Dermis blood vessel endothelial cell (primary cell): ENCODE measurements at regions not wholly inside any gene's neighbourhood (a gene's known extent, or its start where the extent isn't known, plus 50 kb on each side); places are given as distances from the start of the nearest gene placed in this dataset.

ENCODE experiments used
- DNase-seq: peaks from one replicate; pipeline ENCODE4 v3.0.0; 2010

DNA sequence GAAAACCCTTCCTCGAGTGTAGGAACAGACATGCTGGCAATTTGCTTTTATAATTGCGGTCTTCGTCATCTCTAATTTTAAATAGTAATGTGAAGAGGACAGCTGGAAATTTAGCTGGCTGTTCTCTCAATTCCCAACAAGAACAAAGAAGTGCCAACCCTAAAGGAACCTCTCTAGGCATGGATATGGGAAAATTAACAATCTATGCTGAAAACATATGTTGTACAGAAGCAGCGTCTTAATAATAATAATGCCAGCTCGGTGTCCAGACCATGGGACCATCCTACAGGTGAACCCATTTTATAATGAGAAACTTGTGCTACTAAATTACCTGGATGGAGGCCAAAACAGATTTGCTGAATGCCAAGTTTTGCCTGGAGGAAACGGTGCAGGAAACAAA is 641.4 kb upstream of the MGMT start:
- no peak for DNase-seq

DNA sequence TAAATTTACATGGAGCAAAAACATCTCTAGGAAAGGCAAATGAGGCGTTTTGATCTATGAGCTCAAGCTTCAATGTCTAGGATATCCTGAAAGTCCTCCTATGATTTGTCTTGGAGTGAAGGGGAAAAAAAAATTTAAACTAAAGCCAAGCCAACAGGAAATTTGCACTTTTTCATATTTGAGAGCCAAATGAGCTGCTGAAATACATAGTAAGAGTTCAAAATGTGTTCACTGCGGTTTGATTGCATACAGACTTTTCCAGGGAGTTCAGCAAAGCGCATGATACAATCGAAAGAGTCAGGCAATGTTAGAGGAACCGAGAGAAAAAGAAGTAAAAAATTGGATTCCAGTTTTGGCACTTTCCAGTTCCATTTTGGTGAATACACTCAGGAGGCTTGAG is 633.4 kb upstream of the MGMT start:
- no peak for DNase-seq

DNA sequence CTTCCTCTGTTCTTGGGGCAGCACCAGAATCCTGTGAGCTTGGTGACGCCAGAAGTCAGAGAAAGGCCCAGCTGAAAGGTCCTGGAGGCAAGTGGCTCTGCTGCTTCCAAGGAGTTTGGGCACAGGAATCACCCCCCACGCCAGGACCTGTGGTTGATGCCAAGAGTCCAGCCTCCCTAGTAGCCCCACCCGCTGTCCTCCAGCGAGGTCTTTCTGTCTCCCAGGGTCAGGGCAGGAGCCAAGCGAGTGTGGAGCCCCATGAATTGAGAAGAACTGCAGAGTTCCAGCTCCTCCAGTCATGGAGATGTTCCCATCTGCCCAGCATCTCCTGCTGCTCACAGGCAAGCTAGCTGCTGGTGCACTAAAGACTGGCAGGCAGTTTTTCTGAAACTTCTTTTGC is 631.7 kb upstream of the MGMT start:
- no peak for DNase-seq

DNA sequence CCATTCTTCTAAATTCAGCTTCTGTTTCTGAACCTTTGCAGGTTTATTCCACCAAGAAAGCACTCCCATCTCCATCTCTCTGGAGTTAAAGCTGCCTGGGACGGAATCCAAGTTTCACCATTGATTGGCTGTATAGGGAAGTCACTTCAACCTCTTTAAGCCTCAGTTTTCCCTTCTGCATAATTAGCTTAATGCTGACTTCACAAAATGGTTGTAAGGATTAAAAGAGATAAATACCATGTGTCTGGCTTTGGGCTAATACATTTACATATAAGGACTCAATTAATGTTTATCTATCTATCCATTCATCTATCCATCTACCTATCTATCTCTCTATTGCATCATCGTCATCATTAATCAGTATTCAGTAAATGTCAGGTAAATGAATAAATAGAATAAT is 629.6 kb upstream of the MGMT start:
- no peak for DNase-seq

DNA sequence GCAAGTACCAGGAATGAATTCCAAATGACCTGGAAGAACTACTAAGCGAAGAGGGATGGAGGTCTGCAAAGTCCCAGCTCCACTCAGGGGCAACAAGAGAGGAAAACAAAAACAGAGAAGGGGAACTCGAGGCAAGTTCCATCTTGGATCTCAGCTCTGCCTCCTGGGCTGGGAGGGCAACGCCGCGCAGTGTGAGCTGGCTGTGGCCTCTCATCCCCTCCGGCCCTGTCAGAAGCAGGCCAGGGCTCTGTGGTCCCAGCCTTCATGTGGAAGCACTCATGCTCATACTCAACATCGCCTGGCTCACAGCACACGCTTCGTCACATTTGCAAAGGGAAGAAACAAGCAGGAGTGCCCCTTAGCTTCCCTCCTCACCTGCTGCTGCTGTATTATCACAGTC is 627.9 kb upstream of the MGMT start:
- DNase-seq: no peak

DNA sequence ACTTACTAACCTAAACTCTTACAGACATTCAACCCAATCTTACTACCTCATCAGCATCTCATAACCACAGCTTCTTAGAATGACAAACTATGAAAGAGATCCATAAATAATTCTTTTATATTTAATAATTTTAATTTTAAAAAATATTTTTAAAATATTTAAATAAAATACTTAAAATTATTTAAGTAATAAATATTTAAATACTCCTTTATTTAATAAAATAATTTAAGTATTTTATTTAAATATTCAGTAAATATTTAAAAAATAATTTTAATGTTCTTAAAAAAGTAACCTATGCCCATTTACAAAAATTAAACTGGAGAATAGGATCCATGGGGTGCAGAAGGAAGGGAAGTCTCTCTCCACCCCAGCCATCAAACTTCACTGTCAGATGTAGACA is 627.3 kb upstream of the MGMT start:
- no peak for DNase-seq

DNA sequence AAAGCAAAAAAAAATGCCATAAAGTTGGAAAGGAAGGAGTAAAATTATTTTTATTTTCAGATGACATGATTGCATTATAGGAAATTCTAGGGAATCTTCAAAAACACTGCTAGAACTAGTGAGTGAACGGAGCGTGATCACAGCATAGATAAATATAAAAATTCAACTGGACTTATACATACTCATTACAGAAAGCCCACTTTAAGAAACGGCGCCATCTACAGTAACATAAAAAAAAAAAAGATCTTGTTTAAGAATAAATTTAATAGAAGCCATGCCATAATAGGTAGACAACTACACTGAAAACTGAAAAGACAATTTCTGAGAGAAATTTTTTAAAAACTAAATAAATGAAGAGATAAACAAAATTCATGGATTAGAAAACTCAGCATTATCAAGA is 623.1 kb upstream of the MGMT start:
- DNase-seq: no peak

DNA sequence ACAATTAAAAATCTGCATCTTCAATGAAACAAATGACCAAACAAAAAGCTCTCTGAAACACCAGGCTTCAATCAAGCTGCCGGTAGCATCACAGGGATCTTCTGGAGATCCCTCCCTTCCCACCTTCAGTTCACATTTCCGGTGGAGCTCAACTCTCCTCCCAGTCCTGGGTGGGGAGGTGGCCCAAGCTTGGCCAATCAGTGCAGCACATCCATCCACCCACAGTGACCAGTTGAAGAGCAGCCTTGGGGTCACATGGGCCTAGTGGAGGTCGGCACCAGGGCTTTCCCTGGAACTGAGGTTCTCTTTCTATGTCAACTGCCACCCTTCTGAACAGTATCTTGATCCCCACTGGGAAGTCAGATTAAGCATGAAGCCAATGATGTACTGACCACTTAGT is 620.1 kb upstream of the MGMT start:
- DNase-seq: no peak

DNA sequence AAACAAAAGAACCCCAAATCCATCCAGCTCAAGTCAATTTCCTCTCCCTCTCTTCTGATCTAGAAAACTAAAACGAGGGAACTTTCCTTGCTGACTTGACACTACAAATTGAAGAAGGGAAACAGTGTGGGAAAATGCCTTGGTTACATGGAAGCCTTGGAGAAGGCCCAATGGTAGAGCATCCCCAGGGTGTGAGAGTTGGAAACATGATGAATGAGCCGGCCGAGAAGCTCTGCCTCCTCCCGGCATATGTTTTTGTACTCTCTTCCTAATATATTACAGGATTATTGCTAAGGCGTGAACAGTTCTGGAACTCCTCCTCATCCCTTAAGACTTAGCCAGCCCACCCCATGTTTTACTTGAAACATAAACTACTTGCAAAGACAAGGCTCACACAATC is 618.2 kb upstream of the MGMT start:
- DNase-seq: no peak

DNA sequence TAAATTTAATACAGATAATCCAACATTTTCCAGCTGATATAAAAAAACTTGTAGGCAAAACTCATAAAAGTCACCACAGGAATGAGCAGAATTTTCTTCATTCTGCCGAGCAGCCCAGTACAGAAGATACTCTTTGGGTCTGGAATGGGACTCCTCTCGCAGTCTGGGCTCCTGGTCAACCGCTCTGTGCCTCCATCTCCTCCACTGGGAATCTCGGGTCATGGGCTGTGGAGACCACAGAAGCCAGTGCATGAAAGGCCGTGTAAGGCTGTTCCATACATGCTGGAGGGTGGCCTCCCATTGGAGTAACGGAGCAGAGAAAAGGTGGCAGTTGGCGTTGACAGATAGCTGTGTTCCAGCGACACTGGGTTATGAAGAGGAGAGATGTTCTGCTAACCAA is 616.4 kb upstream of the MGMT start:
- no peak for DNase-seq

DNA sequence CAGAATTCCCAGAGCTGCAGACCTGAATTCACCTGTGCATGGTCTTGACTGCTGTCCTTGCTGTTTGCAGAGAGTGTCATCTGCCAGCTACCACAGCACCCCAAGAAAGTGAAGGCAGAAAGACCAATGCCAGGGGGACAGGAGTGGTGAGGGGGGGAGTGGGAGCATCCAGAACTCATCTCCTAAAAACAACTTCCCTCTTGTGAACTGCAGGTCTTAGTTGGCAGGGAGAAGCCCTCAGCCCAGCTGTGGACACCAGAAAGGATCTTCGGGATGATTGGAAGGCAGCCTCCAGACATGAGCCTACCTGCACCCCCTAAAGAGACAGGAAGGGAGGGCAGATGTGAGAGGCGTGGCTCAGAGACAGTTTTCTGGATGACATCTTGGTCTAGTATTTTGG is 615.8 kb upstream of the MGMT start:
- no peak for DNase-seq

DNA sequence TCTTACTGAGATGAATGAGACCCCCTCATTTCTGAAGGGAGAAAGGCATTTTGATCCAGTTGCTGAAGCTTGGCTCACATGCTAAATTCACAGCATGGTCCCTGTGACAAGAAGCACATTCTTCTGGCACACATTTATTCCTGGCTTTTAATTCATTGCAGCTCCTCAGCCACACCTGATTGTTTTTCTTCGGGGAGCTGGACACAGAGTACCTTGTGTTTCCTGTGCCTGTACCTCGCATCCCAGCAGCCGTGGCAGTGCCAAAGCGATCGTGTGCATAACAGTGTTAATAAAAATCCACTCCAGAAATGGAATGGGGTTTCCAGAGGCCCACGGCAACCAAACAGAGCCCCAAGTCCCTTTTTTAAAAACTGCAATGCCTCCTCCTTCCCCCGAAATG is 615.3 kb upstream of the MGMT start:
- no peak for DNase-seq

DNA sequence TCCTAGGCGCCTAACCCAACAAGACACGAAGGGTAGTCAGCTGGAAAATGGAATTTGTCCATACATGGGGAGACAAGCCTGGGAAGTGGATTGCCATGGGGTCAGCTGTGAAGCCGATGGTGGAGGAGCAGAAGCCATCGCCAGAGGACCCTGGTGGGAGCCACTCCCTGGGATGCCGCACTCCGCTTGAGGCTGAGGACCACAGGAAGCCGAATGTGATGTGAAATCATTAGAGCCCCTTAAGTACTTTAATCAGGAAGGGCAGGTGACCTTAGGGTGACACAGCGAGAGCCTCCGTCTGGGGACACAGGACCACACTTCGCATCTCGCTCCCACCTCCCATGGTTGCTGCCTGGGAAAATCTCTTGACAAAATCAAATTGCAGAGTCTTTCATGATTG is 614.6 kb upstream of the MGMT start:
- DNase-seq: no peak

DNA sequence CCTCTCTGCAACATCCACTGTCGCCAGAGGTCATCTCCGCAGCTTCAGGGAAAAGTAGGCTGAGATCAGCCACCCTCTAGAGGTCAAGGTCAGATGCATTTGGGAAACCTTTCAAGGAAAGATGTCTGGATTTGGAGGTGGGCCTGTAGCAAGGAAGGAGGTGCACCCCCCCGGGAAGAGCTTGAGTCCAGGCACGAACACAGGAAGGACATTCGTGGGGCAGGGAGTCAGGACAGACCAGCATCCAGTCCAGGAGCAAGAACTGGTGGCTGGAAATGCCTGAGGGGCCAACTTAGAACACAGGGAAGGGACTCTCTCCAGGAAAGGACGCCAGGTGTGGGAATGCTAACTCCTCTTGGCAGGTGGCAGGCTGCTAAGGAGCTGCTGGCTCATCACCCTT is 614.1 kb upstream of the MGMT start:
- no peak for DNase-seq

DNA sequence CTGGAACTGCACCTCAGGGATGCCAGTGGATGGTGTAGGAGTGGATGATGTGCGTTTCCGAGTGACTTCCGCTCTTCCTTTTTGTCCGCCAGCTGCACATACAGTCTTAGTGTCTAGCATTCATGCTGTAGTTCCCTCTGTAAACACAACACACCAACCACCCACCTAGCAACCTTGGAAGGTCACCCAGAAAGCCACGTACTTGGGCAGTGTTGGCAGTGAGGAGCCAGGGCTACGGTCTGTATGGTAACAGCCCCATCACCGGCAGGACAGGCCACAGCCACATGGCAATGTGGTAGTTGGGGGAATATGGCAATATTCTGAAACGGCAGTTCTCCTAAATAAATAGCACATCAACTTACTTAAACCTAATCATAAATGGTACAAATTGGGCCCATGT is 613.5 kb upstream of the MGMT start:
- no peak for DNase-seq

DNA sequence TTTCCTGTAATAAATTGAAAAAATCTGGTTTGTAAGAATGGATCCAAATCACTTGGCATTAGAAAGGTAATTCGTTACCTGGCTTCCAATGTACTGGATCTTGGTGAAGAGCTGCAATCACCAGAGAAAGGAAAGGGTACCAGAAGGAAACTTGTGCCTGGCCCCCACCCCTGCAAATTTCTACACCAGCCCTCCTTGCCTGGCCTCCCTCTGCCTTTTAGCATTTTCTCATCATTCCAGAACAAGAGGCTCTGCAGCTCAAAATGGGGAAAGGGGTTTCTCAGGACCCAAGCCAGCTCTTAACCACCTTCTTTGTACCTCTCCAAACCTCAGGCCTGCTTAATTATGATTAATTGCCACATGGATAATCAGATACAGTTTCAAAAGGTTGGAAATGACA is 612.8 kb upstream of the MGMT start:
- DNase-seq: no peak

DNA sequence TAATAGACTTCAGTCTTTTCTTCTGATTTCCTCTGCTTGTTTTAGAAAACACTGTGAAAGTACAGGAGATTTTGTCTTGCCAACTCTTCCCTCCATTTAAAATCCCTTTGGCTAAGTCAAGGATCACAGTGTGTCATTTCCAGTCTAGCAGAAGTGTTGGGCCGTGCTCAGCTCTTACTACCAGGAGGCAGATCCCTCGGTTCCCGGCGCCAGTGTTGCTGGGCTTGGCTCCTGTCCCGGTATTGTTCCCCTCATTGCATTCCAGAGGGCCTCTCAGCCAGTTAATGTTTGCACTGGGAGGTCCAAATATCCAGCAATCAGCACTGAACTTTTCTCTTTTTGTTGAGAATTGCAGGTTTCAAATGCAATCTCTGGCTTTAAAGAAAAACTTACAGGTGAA is 612.1 kb upstream of the MGMT start:
- peak; percentile 60 for DNase-seq

DNA sequence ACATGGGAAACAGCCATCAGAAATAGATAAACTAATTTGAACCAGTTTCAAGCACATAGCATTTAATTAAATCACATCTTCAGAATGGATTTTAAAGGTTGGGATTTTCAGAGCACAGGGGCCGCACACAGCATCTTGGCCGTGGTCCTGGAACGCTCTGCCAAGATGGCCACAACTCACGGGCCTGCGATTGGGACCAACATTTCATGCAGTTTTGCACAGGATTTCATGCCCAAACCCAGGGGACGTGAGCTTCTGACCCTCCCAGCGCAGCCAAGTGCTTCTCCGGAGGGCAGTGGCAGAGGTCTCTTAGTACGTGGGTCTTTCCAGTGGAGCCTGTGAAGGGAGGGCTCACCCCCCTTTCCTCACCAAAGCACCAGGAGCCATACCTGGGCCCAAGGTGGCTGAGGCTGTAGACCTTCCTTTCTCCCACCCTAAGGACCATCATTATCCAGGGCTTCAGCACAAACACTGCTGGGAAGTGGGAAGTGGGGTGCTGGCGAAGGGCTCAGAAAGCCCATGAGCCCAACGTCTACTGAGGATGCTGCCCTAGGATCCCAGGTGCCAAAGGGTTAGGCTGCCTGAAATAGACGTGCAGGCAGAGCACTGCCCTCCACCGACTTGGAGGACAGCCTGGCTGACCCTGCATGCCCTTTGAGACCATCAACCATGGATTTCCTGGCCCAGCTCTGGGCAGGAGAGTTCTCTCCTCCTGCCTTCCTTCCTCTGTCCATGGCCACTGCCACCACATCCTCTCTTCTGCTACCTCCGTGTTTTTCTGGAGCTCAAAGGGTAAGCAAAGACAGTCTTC is 611.2 kb upstream of the MGMT start:
- no peak for DNase-seq

DNA sequence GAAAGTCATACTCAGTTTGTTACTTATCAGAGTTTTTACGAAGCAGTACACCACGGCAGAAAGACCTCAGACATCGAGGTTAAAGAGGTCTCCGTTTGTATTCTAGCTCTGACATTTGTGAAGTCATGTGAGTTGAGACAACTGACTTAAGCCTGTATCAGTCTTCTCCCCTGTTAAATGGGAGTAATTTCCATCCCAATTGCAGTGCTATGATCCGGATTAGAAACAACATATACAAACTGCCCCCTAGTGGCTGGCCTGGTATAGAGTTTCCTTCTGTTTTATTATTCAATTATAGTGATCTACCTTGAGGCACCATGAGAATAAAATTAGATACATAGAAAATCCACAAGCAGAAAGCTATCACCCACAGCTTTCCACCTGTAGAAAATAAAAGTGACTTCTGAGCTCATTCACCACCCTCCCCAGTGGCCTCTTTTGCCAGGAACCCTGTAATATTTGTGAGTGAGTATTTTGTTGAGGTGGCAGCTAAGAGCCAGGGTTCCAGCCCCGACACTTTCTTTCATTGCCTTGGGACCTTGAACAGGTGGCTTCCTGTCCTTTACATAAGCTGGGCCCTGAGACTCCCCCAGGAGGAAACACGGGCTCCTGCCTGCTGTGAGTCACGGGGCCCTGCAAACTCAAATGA is 607.2 kb upstream of the MGMT start:
- DNase-seq: peak; percentile 54

DNA sequence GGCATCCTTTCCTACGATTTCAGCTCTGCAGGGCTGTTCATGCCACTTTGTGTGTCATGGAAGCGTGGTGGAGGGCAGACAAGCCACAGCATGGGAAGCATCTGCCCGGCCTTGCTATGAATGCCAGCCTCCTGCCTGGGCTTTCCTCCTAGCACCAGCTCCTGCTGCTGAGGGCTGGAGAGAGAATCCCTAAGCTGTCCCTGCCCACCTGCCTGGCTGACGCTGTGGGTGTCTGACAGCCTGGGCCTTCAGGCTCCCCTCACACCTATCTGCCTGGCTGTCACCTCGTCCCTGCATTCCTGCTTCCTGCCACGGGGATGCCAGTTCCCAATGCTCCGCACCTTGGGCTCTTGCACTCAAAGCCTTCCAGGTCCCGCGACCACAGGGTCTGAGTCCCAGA is 606.5 kb upstream of the MGMT start:
- no peak for DNase-seq

DNA sequence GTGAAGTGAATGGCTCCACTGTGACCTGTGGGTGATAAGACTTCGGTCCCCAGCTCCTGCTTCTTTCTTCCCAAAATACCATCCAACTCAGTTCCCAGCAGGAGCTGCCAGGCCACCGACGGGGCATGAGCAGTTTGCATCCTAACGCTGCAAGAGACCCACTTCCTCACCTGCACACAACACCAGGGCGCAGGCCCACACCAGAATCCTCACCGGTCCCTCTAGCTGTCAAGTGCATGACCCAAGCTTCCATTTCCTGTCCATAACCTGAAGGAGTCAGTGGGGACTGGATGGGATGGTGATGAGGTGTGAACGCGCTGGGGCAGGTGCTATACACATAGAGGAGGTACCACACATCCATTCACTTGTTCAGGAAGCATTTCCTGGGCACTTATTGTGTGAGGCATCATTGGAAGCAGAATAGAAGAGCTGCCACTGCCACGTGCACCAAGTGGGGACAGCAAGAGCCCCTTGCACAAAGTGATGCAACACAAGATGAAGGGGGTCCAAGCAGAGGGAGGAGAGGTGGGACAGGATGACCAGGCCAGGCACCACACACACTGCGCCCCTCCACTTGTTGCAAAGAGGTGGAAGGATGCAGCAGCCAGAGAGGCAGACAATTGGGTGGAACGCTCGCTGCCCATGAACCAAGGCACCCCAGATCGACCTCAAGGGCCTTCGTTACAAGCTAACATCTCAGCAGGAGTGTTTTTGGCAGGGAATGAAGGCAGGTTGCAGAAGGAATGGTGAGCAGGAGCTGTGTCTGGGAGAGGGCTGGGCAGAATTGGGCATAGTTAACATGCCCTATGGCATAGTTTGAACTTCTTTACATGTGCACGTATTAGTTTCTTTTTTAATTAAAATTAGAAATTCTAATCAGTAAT is 605.8 kb upstream of the MGMT start:
- DNase-seq: no peak

DNA sequence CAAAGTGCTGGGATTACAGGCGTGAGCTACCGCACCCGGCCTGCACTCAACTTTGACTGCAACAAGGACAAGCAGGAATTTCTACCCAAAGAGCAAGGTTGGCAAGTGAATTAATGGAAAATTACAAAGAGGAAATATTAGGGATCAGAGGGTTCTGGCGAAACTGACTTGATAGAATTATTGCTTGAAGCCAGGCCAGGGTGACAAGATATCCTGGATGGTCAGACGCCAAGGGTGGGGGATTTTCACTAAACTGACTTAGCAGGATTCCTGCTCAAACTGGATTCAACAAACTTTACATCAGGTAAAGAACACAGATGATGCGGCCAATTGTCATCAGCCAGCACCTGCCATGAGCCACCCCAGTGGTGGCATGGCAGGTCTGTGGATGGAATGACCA is 603.6 kb upstream of the MGMT start:
- no peak for DNase-seq

DNA sequence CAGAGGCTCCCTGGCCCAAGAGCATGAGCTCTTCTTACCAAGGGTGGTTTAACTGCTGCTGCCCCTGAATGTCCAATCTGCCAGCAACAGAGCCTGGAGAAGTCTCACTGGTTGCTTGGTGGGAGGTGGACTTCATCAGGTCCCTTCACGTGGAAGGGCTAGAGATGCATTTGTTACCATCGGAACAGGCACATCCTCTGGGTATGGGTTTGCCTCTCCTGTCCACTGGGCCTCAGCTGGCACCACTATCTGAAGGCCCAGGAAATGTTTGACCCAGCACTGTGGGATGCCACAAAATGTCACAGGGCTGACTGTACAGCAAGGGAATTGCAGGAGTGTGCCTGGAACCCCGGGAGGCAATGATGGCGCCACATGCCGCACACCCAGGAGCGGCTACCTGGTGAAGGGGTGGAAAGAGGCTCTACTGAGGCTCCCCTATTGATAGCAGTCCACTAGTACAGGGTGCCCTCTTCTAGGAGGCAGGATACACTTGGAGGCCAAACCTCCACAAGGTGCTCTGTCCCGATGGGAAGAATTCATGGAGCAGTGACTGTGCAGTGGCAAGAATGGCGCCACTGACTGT is 603.1 kb upstream of the MGMT start:
- no peak for DNase-seq
